Caco-2 (cell line): ENCODE measurements at regions not wholly inside any gene's neighbourhood (a gene's known extent, or its start where the extent isn't known, plus 50 kb on each side); places are given as distances from the start of the nearest gene placed in this dataset.

Source experiments
- BruUV-seq: library from RNA; stranded (reverse); fragments of 400-500 nt; replicated peaks from 2 replicates; lab custom pipeline; 2021; lab: Mats Ljungman, UMichigan
- CTCF ChIA-PET: fragments of 300-600 bp; sonication (Branson Sonifier 250); formaldehyde crosslinking; loops from one replicate; lab custom pipeline; 2022; ENCODE audit warnings: antibody characterized with exemption; lab: Charles Lee
- POLR2A ChIA-PET: fragments of 300-600 bp; sonication (Branson Sonifier 250); formaldehyde crosslinking; loops from one replicate; lab custom pipeline; 2022; ENCODE audit warnings: antibody characterized with exemption; lab: Charles Lee
- DNase-seq, 2 experiments: peaks; one replicate each; pipeline versions ENCODE4 v3.0.0 to v3.0.0-alpha.2; 2020 to 2022
- H3K27me3 ChIP-seq: replicated peaks from 2 replicates; pipeline ENCODE4 v1.6.0; 2011; ENCODE audit warnings: low read length; ENCODE audit not compliant: control insufficient read depth, insufficient read depth
- H3K36me3 ChIP-seq: 2 replicates; pipeline ENCODE4 v1.5.1; 2011; ENCODE audit warnings: low read length; ENCODE audit not compliant: control insufficient read depth, insufficient read depth
- H3K4me1 ChIP-seq: fragments of 250-450 bp; sonication (Bioruptor Pico); 2 replicates; pipeline ENCODE4 v1.5.1; 2020; ENCODE audit warnings: mild to moderate bottlenecking
- H3K4me3 ChIP-seq: 2 replicates; pipeline ENCODE4 v1.5.1; 2011; ENCODE audit warnings: low read depth, mild to moderate bottlenecking, control low read depth, low read length
- H3K9me3 ChIP-seq: fragments of 250-450 bp; sonication (Bioruptor Pico); 2 replicates; pipeline ENCODE4 v1.5.1; 2020; ENCODE audit warnings: mild to moderate bottlenecking, moderate library complexity
- H3K27ac Mint-ChIP-seq: one replicate; pipeline ENCODE4 v1.8.0; 2022; ENCODE audit warnings: mixed read lengths; ENCODE audit not compliant: unreplicated experiment
- H3K27me3 Mint-ChIP-seq: one replicate; pipeline ENCODE4 v1.8.0; 2022; ENCODE audit warnings: mixed read lengths; ENCODE audit not compliant: insufficient read depth, unreplicated experiment
- H3K36me3 Mint-ChIP-seq: one replicate; pipeline ENCODE4 v1.8.0; 2022; ENCODE audit warnings: mild to moderate bottlenecking, mixed read lengths; ENCODE audit not compliant: insufficient read depth, unreplicated experiment
- H3K4me1 Mint-ChIP-seq: one replicate; pipeline ENCODE4 v1.8.0; 2022; ENCODE audit warnings: low read depth, mixed read lengths; ENCODE audit not compliant: unreplicated experiment
- H3K4me3 Mint-ChIP-seq: one replicate; pipeline ENCODE4 v1.8.0; 2022; ENCODE audit warnings: mild to moderate bottlenecking, moderate library complexity, mixed read lengths; ENCODE audit not compliant: unreplicated experiment
- H3K9me3 Mint-ChIP-seq: one replicate; pipeline ENCODE4 v1.8.0; 2022; ENCODE audit warnings: mixed read lengths; ENCODE audit not compliant: unreplicated experiment
- intact Hi-C: fragments of 100-400 bp; cut with micrococcal nuclease; formaldehyde crosslinking; loops from one replicate; pipeline ENCODE4 v1.10.0; 2022; ENCODE audit not compliant: unreplicated experiment
- TF ChIP-seq, protein P1 (sequence below), 2 experiments: fragments of 200-600 bp in 1 of 2; IDR thresholded peaks; 1 replicate in 1 of 2; 2 replicates in 1 of 2; pipeline versions ENCODE4 v1.5.1 to v1.8.0; 2011 to 2022; ENCODE audit warnings: antibody characterized with exemption in 1 of 2, control low read depth in 1 of 2, inconsistent platforms in 1 of 2, low read depth in 1 of 2, low read length in 1 of 2, mild to moderate bottlenecking in 1 of 2, moderate library complexity in 1 of 2; ENCODE audit not compliant: insufficient read depth in 1 of 2, severe bottlenecking in 1 of 2, unreplicated experiment in 1 of 2

DNA sequence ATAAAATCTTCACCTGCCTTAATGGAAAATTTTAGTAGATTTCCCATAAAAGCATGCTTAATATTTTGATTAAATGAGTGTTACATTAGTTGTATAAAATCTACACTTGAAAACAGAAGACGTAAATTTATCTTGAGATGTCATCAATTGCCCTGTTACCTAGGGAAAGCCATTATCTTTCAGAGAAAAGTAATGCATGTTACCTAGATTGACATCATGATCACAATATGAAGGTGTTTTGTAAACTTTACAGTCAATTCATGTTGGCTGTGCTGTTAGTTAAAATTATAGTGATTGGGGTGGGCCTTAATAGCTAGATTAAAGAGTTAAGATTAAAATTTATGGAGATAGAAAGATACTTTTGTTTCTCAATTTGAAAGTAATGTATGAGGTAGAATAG lies 293.2 kb upstream of the PCDH18 start:
- no peaks in the 10 kb centered on the region for H3K4me1 ChIP-seq
- H3K27me3 Mint-ChIP-seq = no peaks in the 10 kb centered on the region
- no peaks in the 10 kb centered on the region for H3K36me3 Mint-ChIP-seq
- ChIA-PET CTCF (no interaction called here), POLR2A (no interaction called here)
- H3K4me3 ChIP-seq = no peak overlapping the region
- no peaks in the 10 kb centered on the region for H3K27me3 ChIP-seq
- H3K4me1 Mint-ChIP-seq = no peaks in the 10 kb centered on the region
- H3K27ac Mint-ChIP-seq = no peak overlapping the region
- no peak overlapping the region for H3K4me3 Mint-ChIP-seq
- TF ChIP-seq, protein P1, sequence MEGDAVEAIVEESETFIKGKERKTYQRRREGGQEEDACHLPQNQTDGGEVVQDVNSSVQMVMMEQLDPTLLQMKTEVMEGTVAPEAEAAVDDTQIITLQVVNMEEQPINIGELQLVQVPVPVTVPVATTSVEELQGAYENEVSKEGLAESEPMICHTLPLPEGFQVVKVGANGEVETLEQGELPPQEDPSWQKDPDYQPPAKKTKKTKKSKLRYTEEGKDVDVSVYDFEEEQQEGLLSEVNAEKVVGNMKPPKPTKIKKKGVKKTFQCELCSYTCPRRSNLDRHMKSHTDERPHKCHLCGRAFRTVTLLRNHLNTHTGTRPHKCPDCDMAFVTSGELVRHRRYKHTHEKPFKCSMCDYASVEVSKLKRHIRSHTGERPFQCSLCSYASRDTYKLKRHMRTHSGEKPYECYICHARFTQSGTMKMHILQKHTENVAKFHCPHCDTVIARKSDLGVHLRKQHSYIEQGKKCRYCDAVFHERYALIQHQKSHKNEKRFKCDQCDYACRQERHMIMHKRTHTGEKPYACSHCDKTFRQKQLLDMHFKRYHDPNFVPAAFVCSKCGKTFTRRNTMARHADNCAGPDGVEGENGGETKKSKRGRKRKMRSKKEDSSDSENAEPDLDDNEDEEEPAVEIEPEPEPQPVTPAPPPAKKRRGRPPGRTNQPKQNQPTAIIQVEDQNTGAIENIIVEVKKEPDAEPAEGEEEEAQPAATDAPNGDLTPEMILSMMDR (IDR thresholded peaks at IDR 0.05; ENCODE audit: insufficient read depth in 1 of 2, low read depth in 1 of 2, low read length in 1 of 2, severe bottlenecking in 1 of 2, unreplicated experiment in 1 of 2) = no peak
- DNase-seq = no peak
- no TSS peak for BruUV-seq
- peaks cover 4% of the 10 kb centered on the region; the same call in 1 of the 2 replicates for H3K9me3 ChIP-seq
- H3K9me3 Mint-ChIP-seq = no peaks in the 10 kb centered on the region
- intact Hi-C loops = loop anchor here (10.0 kb wide), 1 partner anchor 1109 kb away; no protein-coding TSS in a partner anchor
- H3K36me3 ChIP-seq = no peaks in the 10 kb centered on the region

DNA sequence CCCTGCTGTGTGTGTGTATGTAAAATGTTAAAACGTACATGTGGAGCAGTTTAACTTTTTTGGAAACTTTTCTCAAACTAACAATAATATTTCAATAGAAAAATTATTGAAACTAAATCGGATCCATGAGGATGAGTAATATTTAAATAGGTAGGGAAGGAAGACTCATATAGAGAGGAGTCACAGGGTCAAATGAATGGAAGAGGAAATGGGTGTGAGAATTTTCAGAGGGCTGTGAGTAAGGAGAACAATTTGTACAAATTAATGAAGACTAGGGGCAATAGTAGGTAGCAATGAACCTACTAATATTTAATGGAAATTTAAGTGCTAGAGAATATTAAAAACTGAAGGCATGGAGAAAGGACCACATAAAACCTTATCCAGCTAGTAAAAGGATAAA lies 290.7 kb upstream of the PCDH18 start:
- no peaks in the 10 kb centered on the region for H3K27me3 Mint-ChIP-seq
- no peak overlapping the region for H3K4me3 Mint-ChIP-seq
- no peak for DNase-seq
- ChIA-PET POLR2A (no interaction called here), CTCF (no interaction called here)
- no TSS peak for BruUV-seq
- TF ChIP-seq, protein P1 (IDR thresholded peaks at IDR 0.05; ENCODE audit: insufficient read depth in 1 of 2, low read depth in 1 of 2, low read length in 1 of 2, severe bottlenecking in 1 of 2, unreplicated experiment in 1 of 2) = no peak
- intact Hi-C loops = loop anchor here (5.0 to 10.0 kb wide), 2 partner anchors 214 to 1112 kb away; no protein-coding TSS in a partner anchor
- Histone ChIP-seq H3K9me3 (no peaks in the 10 kb centered on the region), H3K4me3 (no peak overlapping the region), H3K4me1 (no peaks in the 10 kb centered on the region), H3K27me3 (no peaks in the 10 kb centered on the region), H3K36me3 (no peaks in the 10 kb centered on the region)
- no peaks in the 10 kb centered on the region for H3K4me1 Mint-ChIP-seq
- H3K27ac Mint-ChIP-seq = no peak overlapping the region
- no peaks in the 10 kb centered on the region for H3K36me3 Mint-ChIP-seq
- H3K9me3 Mint-ChIP-seq = no peaks in the 10 kb centered on the region

DNA sequence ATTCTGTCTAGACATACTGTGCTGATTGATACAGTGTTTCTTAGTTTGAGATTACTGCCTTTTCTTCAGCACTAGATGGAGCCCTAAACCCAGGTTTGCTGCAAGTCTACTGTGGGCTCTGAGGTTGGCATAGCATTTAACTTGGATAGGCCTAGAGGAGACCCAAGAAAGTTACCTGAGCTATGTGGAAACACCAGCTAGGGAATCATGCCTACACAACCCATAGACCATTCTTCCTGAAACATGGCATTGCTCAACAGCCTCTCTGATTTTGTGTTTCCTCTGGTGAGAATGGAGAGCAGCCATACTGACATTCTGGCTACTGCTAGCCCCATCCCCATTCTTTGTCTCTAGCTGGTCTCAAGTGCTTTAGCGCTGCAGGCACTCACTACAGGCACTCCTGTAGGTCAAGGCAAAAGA lies 287.7 kb upstream of the PCDH18 start:
- H3K36me3 Mint-ChIP-seq = no peaks in the 10 kb centered on the region
- H3K9me3 Mint-ChIP-seq = no peaks in the 10 kb centered on the region
- no TSS peak for BruUV-seq

More for the DNA sequence above, 287.7 kb upstream of the PCDH18 start:
- POLR2A ChIA-PET = no interaction called here
- H3K27me3 ChIP-seq = no peaks in the 10 kb centered on the region
- H3K27ac Mint-ChIP-seq = no peak overlapping the region
- H3K36me3 ChIP-seq = no peaks in the 10 kb centered on the region
- CTCF ChIA-PET = interaction anchor here (0.6 to 1.3 kb wide), 10 partner anchors 15 to 1118 kb away, joined by 3 to 11 read pairs (median 4); no protein-coding TSS in a partner anchor
- DNase-seq = peak; percentile 46 to 58
- H3K4me3 ChIP-seq = no peak overlapping the region
- no peak overlapping the region for H3K4me3 Mint-ChIP-seq
- no peaks in the 10 kb centered on the region for H3K4me1 ChIP-seq
- H3K27me3 Mint-ChIP-seq = no peaks in the 10 kb centered on the region
- H3K4me1 Mint-ChIP-seq = no peaks in the 10 kb centered on the region
- TF ChIP-seq, protein P1 (IDR thresholded peaks at IDR 0.05; ENCODE audit: insufficient read depth in 1 of 2, low read depth in 1 of 2, low read length in 1 of 2, severe bottlenecking in 1 of 2, unreplicated experiment in 1 of 2) = peak; percentile 64 to 76
- no peaks in the 10 kb centered on the region for H3K9me3 ChIP-seq
- intact Hi-C loops = loop anchor here (1.0 to 10.0 kb wide), 9 partner anchors 41 to 1115 kb away; no protein-coding TSS in a partner anchor
